ENCODE measurements at regions not wholly inside any gene's neighbourhood (a gene's known extent, or its start where the extent isn't known, plus 50 kb on each side); places are given as distances from the start of the nearest gene placed in this dataset.

- no peak overlapping the region for H3K27ac Mint-ChIP-seq
- no peak overlapping the region for H3K4me3 Mint-ChIP-seq
- no peaks in the 10 kb centered on the region for H3K27me3 Mint-ChIP-seq
Measured at GRCh38 chr2:188181067-188181838, 110.4 kb upstream of the GULP1 start.

GRCh38 chr2:188181884-188182283 lies 109.8 kb upstream of the GULP1 start:
- H3K4me3 Mint-ChIP-seq: no peak overlapping the region
- H3K9me3 Mint-ChIP-seq: peaks cover 1 to 4% (median 2%) of the 10 kb centered on the region in 3 donors
- H3K27me3 Mint-ChIP-seq: no peaks in the 10 kb centered on the region

More at GRCh38 chr2:188181067-188181838, 110.4 kb upstream of the GULP1 start:
- Mint-ChIP-seq H3K36me3 (no peaks in the 10 kb centered on the region), H3K4me1 (no peaks in the 10 kb centered on the region), H3K9me3 (peaks cover 1 to 4% (median 2%) of the 10 kb centered on the region in 3 donors)

GRCh38 chr2:188187726-188188125 lies 103.9 kb upstream of the GULP1 start:
- Mint-ChIP-seq H3K9me3 (peaks cover 0 to 6% (median 1%) of the 10 kb centered on the region in 3 donors), H3K4me1 (no peaks in the 10 kb centered on the region), H3K4me3 (no peak overlapping the region), H3K27me3 (no peaks in the 10 kb centered on the region), H3K27ac (no peak overlapping the region), H3K36me3 (no peaks in the 10 kb centered on the region)

More at GRCh38 chr2:188181884-188182283, 109.8 kb upstream of the GULP1 start:
- H3K36me3 Mint-ChIP-seq: no peaks in the 10 kb centered on the region
- no peaks in the 10 kb centered on the region for H3K4me1 Mint-ChIP-seq
- H3K27ac Mint-ChIP-seq: no peak overlapping the region

GRCh38 chr2:188189356-188189755 lies 102.3 kb upstream of the GULP1 start:
- Mint-ChIP-seq H3K4me3 (no peak overlapping the region), H3K27me3 (no peaks in the 10 kb centered on the region)

GRCh38 chr2:188193230-188193629 lies 98.4 kb upstream of the GULP1 start:
- H3K27me3 Mint-ChIP-seq: no peaks in the 10 kb centered on the region
- H3K4me1 Mint-ChIP-seq: no peaks in the 10 kb centered on the region
- H3K9me3 Mint-ChIP-seq: peaks cover 0 to 9% (median 3%) of the 10 kb centered on the region in 3 donors
- H3K36me3 Mint-ChIP-seq: no peaks in the 10 kb centered on the region
- H3K27ac Mint-ChIP-seq: no peak overlapping the region
- H3K4me3 Mint-ChIP-seq: peak overlapping the region in 1 of 4 donors; percentile 40

More at GRCh38 chr2:188189356-188189755, 102.3 kb upstream of the GULP1 start:
- Mint-ChIP-seq H3K36me3 (no peaks in the 10 kb centered on the region), H3K27ac (no peak overlapping the region), H3K4me1 (no peaks in the 10 kb centered on the region), H3K9me3 (peaks cover 1 to 9% (median 3%) of the 10 kb centered on the region in 3 donors)

GRCh38 chr2:188196343-188197008 lies 95.2 kb upstream of the GULP1 start:
- H3K27ac Mint-ChIP-seq: no peak overlapping the region
- peaks cover 0 to 6% (median 4%) of the 10 kb centered on the region in 3 donors for H3K9me3 Mint-ChIP-seq
- no peaks in the 10 kb centered on the region for H3K36me3 Mint-ChIP-seq
- H3K4me3 Mint-ChIP-seq: no peak overlapping the region
- no peaks in the 10 kb centered on the region for H3K27me3 Mint-ChIP-seq
- H3K4me1 Mint-ChIP-seq: no peaks in the 10 kb centered on the region

- H3K27ac Mint-ChIP-seq: no peak overlapping the region
- H3K4me1 Mint-ChIP-seq: no peaks in the 10 kb centered on the region
- no peaks in the 10 kb centered on the region for H3K27me3 Mint-ChIP-seq
- H3K4me3 Mint-ChIP-seq: no peak overlapping the region
- no peaks in the 10 kb centered on the region for H3K36me3 Mint-ChIP-seq
- peaks cover 0 to 3% (median 0%) of the 10 kb centered on the region in 3 donors for H3K9me3 Mint-ChIP-seq
Measured at GRCh38 chr2:188199716-188200128, 92.0 kb upstream of the GULP1 start.

GRCh38 chr2:188201639-188202038 lies 90.0 kb upstream of the GULP1 start:
- H3K9me3 Mint-ChIP-seq: peaks cover 0 to 3% (median 0%) of the 10 kb centered on the region in 3 donors
- H3K36me3 Mint-ChIP-seq: no peaks in the 10 kb centered on the region
- no peaks in the 10 kb centered on the region for H3K27me3 Mint-ChIP-seq
- H3K4me1 Mint-ChIP-seq: no peaks in the 10 kb centered on the region
- H3K4me3 Mint-ChIP-seq: no peak overlapping the region
- no peak overlapping the region for H3K27ac Mint-ChIP-seq

- H3K36me3 Mint-ChIP-seq: no peaks in the 10 kb centered on the region
- H3K4me3 Mint-ChIP-seq: no peak overlapping the region
- H3K27me3 Mint-ChIP-seq: no peaks in the 10 kb centered on the region
- H3K27ac Mint-ChIP-seq: no peak overlapping the region
- H3K9me3 Mint-ChIP-seq: peaks cover 0 to 3% (median 0%) of the 10 kb centered on the region in 3 donors
- no peaks in the 10 kb centered on the region for H3K4me1 Mint-ChIP-seq
Measured at GRCh38 chr2:188202777-188203176, 88.9 kb upstream of the GULP1 start.

- Mint-ChIP-seq H3K36me3 (no peaks in the 10 kb centered on the region), H3K4me1 (no peaks in the 10 kb centered on the region), H3K27me3 (no peaks in the 10 kb centered on the region), H3K27ac (no peak overlapping the region), H3K4me3 (no peak overlapping the region), H3K9me3 (peaks cover 0 to 6% (median 0%) of the 10 kb centered on the region in 3 donors)
Measured at GRCh38 chr2:188203776-188204175, 87.9 kb upstream of the GULP1 start.

- Mint-ChIP-seq H3K27me3 (no peaks in the 10 kb centered on the region), H3K4me3 (no peak overlapping the region), H3K4me1 (no peaks in the 10 kb centered on the region), H3K27ac (no peak overlapping the region), H3K36me3 (no peaks in the 10 kb centered on the region), H3K9me3 (peaks cover 0 to 6% (median 2%) of the 10 kb centered on the region in 3 donors)
Measured at GRCh38 chr2:188204824-188205223, 86.8 kb upstream of the GULP1 start.

GRCh38 chr2:188207554-188207953 lies 84.1 kb upstream of the GULP1 start:
- Mint-ChIP-seq H3K27me3 (no peaks in the 10 kb centered on the region), H3K9me3 (peaks cover 0 to 6% (median 2%) of the 10 kb centered on the region in 3 donors), H3K4me1 (no peaks in the 10 kb centered on the region), H3K4me3 (no peak overlapping the region), H3K36me3 (no peaks in the 10 kb centered on the region), H3K27ac (no peak overlapping the region)

- Mint-ChIP-seq H3K4me3 (no peak overlapping the region), H3K4me1 (no peaks in the 10 kb centered on the region), H3K9me3 (peaks cover 0 to 6% (median 2%) of the 10 kb centered on the region in 3 donors), H3K27ac (no peak overlapping the region), H3K36me3 (no peaks in the 10 kb centered on the region), H3K27me3 (no peaks in the 10 kb centered on the region)
Measured at GRCh38 chr2:188209218-188209617, 82.5 kb upstream of the GULP1 start.

- no peak overlapping the region for H3K4me3 Mint-ChIP-seq
- H3K27me3 Mint-ChIP-seq: no peaks in the 10 kb centered on the region
- H3K9me3 Mint-ChIP-seq: peaks cover 1 to 4% (median 4%) of the 10 kb centered on the region in 3 donors
- H3K4me1 Mint-ChIP-seq: peaks cover 0 to 2% (median 0%) of the 10 kb centered on the region in 3 donors
- no peaks in the 10 kb centered on the region for H3K36me3 Mint-ChIP-seq
- H3K27ac Mint-ChIP-seq: no peak overlapping the region
Measured at GRCh38 chr2:188217264-188217663, 74.4 kb upstream of the GULP1 start.

- Mint-ChIP-seq H3K9me3 (peaks cover 2 to 9% (median 7%) of the 10 kb centered on the region in 3 donors), H3K4me3 (no peak overlapping the region), H3K4me1 (peaks cover 0 to 2% (median 0%) of the 10 kb centered on the region in 3 donors), H3K36me3 (no peaks in the 10 kb centered on the region), H3K27me3 (no peaks in the 10 kb centered on the region), H3K27ac (no peak overlapping the region)
Measured at GRCh38 chr2:188219541-188219940, 72.1 kb upstream of the GULP1 start.

Data from IgD-negative memory B cell (primary cell).